ENCODE measurements at regions not wholly inside any gene's neighbourhood (a gene's known extent, or its start where the extent isn't known, plus 50 kb on each side); places are given as distances from the start of the nearest gene placed in this dataset.

- Histone ChIP-seq H3K9me3 (no peaks in the 10 kb centered on the region), H3K9ac (no peak overlapping the region), H3K4me1 (no peaks in the 10 kb centered on the region), H4K20me1 (no peaks in the 10 kb centered on the region), H3K4me2 (no peak overlapping the region), H3K4me3 (no peak overlapping the region), H3K27me3 (no peaks in the 10 kb centered on the region), H3K36me3 (no peaks in the 10 kb centered on the region), H3K27ac (no peak overlapping the region)
- TF ChIP-seq Cebpa-rat (IDR thresholded peaks at IDR 0.05): no peak
These were observed 283.2 kb downstream of the EPHA7 start for GRCh38 chr6:93136111-93136510.

- no peaks in the 10 kb centered on the region for H3K27me3 ChIP-seq
- no peaks in the 10 kb centered on the region for H4K20me1 ChIP-seq
- H3K4me2 ChIP-seq: no peak overlapping the region
- H3K9me3 ChIP-seq: no peaks in the 10 kb centered on the region
- H3K9ac ChIP-seq: no peak overlapping the region
- H3K4me1 ChIP-seq: no peaks in the 10 kb centered on the region
- no peak overlapping the region for H3K4me3 ChIP-seq
- no peak for TF ChIP-seq Cebpa-rat (IDR thresholded peaks at IDR 0.05)
- H3K27ac ChIP-seq: no peak overlapping the region
- no peaks in the 10 kb centered on the region for H3K36me3 ChIP-seq
These were observed 295.2 kb downstream of the EPHA7 start for GRCh38 chr6:93124006-93124632.

GRCh38 chr6:93123585-93123984 lies 295.8 kb downstream of the EPHA7 start:
- H3K4me3 ChIP-seq: no peak overlapping the region
- TF ChIP-seq Cebpa-rat (IDR thresholded peaks at IDR 0.05): no peak
- no peak overlapping the region for H3K27ac ChIP-seq
- no peak overlapping the region for H3K4me2 ChIP-seq
- no peaks in the 10 kb centered on the region for H3K27me3 ChIP-seq
- no peaks in the 10 kb centered on the region for H3K9me3 ChIP-seq
- no peaks in the 10 kb centered on the region for H4K20me1 ChIP-seq
- no peak overlapping the region for H3K9ac ChIP-seq
- no peaks in the 10 kb centered on the region for H3K4me1 ChIP-seq
- H3K36me3 ChIP-seq: no peaks in the 10 kb centered on the region

- H3K9me3 ChIP-seq: no peaks in the 10 kb centered on the region
- H3K36me3 ChIP-seq: no peaks in the 10 kb centered on the region
- no peaks in the 10 kb centered on the region for H3K4me1 ChIP-seq
- no peak overlapping the region for H3K9ac ChIP-seq
- no peak overlapping the region for H3K4me2 ChIP-seq
- H3K27me3 ChIP-seq: no peaks in the 10 kb centered on the region
- H3K27ac ChIP-seq: no peak overlapping the region
- H3K4me3 ChIP-seq: no peak overlapping the region
- no peaks in the 10 kb centered on the region for H4K20me1 ChIP-seq
- TF ChIP-seq Cebpa-rat (IDR thresholded peaks at IDR 0.05): no peak
These were observed 299.1 kb downstream of the EPHA7 start for GRCh38 chr6:93120154-93120742.

GRCh38 chr6:93105907-93106306 lies 313.5 kb downstream of the EPHA7 start:
- no peaks in the 10 kb centered on the region for H3K36me3 ChIP-seq
- H3K27me3 ChIP-seq: no peaks in the 10 kb centered on the region
- no peak for TF ChIP-seq Cebpa-rat (IDR thresholded peaks at IDR 0.05)

GRCh38 chr6:93105017-93105416 lies 314.3 kb downstream of the EPHA7 start:
- Histone ChIP-seq H3K27ac (no peak overlapping the region), H3K36me3 (no peaks in the 10 kb centered on the region), H4K20me1 (no peaks in the 10 kb centered on the region), H3K4me1 (no peaks in the 10 kb centered on the region), H3K9me3 (no peaks in the 10 kb centered on the region), H3K9ac (no peak overlapping the region), H3K27me3 (no peaks in the 10 kb centered on the region), H3K4me2 (no peak overlapping the region), H3K4me3 (no peak overlapping the region)
- TF ChIP-seq Cebpa-rat (IDR thresholded peaks at IDR 0.05): no peak

More at GRCh38 chr6:93105907-93106306, 313.5 kb downstream of the EPHA7 start:
- no peaks in the 10 kb centered on the region for H3K4me1 ChIP-seq
- H3K9ac ChIP-seq: no peak overlapping the region
- H3K9me3 ChIP-seq: no peaks in the 10 kb centered on the region
- H4K20me1 ChIP-seq: no peaks in the 10 kb centered on the region
- no peak overlapping the region for H3K4me3 ChIP-seq
- no peak overlapping the region for H3K27ac ChIP-seq
- no peak overlapping the region for H3K4me2 ChIP-seq

GRCh38 chr6:93104195-93104817 lies 315.1 kb downstream of the EPHA7 start:
- no peak overlapping the region for H3K4me3 ChIP-seq
- H4K20me1 ChIP-seq: no peaks in the 10 kb centered on the region
- H3K36me3 ChIP-seq: no peaks in the 10 kb centered on the region
- no peak for TF ChIP-seq Cebpa-rat (IDR thresholded peaks at IDR 0.05)
- no peaks in the 10 kb centered on the region for H3K27me3 ChIP-seq
- H3K4me2 ChIP-seq: no peak overlapping the region
- H3K27ac ChIP-seq: no peak overlapping the region
- no peak overlapping the region for H3K9ac ChIP-seq
- no peaks in the 10 kb centered on the region for H3K4me1 ChIP-seq
- no peaks in the 10 kb centered on the region for H3K9me3 ChIP-seq

- Histone ChIP-seq H4K20me1 (no peaks in the 10 kb centered on the region), H3K36me3 (no peaks in the 10 kb centered on the region), H3K4me3 (no peak overlapping the region), H3K9ac (no peak overlapping the region), H3K4me2 (peak overlapping the region; percentile 61), H3K27ac (no peak overlapping the region), H3K27me3 (no peaks in the 10 kb centered on the region), H3K9me3 (no peaks in the 10 kb centered on the region), H3K4me1 (peaks cover 13% of the 10 kb centered on the region)
- TF ChIP-seq Cebpa-rat (IDR thresholded peaks at IDR 0.05): no peak
These were observed 330.5 kb downstream of the EPHA7 start for GRCh38 chr6:93088621-93089501.

- Histone ChIP-seq H4K20me1 (no peaks in the 10 kb centered on the region), H3K36me3 (no peaks in the 10 kb centered on the region), H3K27ac (no peak overlapping the region), H3K9ac (no peak overlapping the region), H3K4me2 (no peak overlapping the region), H3K4me1 (peaks cover 13% of the 10 kb centered on the region), H3K4me3 (no peak overlapping the region), H3K27me3 (no peaks in the 10 kb centered on the region), H3K9me3 (no peaks in the 10 kb centered on the region)
- no peak for TF ChIP-seq Cebpa-rat (IDR thresholded peaks at IDR 0.05)
These were observed 331.8 kb downstream of the EPHA7 start for GRCh38 chr6:93087606-93088005.

- Histone ChIP-seq H3K4me3 (no peak overlapping the region), H3K9me3 (no peaks in the 10 kb centered on the region), H3K4me1 (peaks cover 13% of the 10 kb centered on the region), H4K20me1 (no peaks in the 10 kb centered on the region), H3K4me2 (no peak overlapping the region), H3K9ac (no peak overlapping the region), H3K27ac (no peak overlapping the region), H3K36me3 (no peaks in the 10 kb centered on the region), H3K27me3 (no peaks in the 10 kb centered on the region)
- no peak for TF ChIP-seq Cebpa-rat (IDR thresholded peaks at IDR 0.05)
These were observed 333.0 kb downstream of the EPHA7 start for GRCh38 chr6:93086351-93086750.

Data from BLaER1 (cell line).